Erythroblast (primary cell): ENCODE measurements at regions not wholly inside any gene's neighbourhood (a gene's known extent, or its start where the extent isn't known, plus 50 kb on each side); places are given as distances from the start of the nearest gene placed in this dataset.
A peak's percentile ranks its signal among the peaks of the same experiment; 100 is the strongest.

ENCODE experiments used
- DNase-seq, 2 experiments: peaks; one replicate each; lab custom pipeline; 2025; lab: John Stamatoyannopoulos, UW
- GATA1 ChIP-seq: IDR thresholded peaks from 2 replicates; pipeline ENCODE4 v1.6.1; 2011; ENCODE audit warnings: low read depth, mild to moderate bottlenecking, control low read depth, low read length, moderate library complexity
- POLR2A ChIP-seq: IDR thresholded peaks from 2 replicates; pipeline ENCODE4 v1.6.1; 2011; ENCODE audit warnings: mild to moderate bottlenecking, low read length

DNA sequence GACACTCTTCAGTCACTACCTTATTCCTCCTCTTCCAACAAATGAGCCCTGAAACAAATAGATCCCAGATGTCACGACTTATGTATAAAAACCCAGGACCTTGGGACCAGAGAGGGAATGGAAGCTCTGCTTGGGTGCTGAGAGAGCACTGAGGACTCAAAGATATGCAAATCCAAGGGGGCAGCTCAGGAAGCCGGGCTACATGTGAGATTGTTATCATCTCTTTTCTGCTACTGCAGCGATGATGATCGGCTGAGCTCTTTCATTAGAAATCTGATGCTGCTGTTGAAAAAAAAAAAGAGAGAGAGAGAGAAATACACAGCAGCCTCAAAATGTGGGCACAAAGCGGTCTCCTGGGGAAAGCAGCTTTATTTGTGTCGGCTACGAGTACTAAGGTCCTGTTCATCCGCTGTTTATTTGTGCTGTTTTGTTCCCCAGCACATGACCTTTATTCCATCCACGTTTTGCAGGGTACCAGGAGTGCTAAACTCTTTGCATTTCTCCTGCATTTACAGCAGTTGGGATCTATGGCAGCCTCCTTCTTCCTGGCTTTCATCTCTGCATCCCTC lies 120.2 kb downstream of the TRIM29 start:
- DNase-seq = no peak
- TF ChIP-seq GATA1 = no peak
- no peak for TF ChIP-seq POLR2A

DNA sequence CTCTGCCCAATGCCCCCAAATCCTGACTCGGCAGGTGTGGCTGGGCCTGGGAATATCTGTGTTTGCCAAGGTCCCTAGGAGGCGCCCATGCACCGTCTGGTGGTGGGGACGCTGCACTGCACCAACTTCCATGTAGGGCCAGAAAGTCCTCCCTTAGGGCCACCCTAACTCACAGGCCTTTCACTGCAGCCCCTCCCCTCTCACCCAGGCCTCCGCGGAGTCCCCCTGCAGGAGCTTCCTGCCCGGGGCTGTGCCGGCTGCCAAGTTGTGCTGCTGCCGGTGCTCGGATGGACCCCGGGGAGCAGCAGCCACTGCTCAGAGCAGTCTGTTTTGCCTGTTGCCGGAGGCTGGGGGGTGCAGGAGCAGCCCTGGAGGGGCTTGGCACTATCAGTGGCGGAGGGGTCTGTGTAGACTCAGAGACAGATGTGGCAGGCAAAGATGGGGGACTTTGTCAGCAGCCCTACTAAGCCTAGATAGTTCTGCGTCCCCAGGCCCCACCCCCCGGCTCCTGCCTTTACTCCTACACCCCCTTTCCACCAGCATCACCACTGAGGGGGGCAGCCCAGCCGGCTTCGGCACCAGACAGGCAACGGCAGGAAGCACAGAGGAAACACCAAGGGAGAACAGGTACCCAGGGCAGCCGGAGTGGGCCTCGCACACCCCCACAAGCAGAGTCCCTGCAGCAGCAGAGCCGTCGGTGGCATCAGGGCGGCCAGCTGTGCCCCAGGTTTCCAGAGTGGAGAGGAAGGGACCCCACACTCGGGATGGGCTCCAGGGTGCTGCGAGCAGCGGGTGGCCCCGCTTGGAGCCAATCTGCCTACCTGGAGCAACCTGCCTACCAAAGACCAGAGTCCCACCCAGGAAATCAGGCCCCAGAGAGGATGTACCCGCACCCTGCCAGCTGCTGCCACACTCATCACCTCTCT lies 124.3 kb downstream of the TRIM29 start:
- peak; percentile 8 to 18 for DNase-seq

DNA sequence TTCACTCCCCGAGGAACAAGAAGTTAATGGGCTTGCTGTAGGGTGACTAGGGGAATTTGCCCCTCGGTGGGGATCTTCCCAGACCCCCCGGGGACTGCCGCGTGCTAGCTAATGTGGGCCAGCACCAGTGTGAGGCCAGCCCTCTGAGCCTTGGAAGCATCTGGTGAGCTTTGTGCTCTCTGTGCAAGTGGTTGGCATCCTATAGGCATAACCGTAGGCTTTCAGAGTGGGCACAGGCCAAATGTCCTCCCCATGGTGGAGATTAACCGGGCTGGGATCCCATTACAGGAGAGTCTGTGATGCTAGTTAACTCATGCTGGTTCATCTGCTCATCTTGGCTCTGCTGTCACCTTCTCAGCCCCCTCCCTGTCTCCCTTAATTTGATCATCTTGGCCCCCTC lies 125.7 kb downstream of the TRIM29 start:
- DNase-seq = no peak
- no peak for TF ChIP-seq POLR2A
- TF ChIP-seq GATA1 = no peak

More for the DNA sequence above, 124.3 kb downstream of the TRIM29 start:
- TF ChIP-seq GATA1 = no peak

DNA sequence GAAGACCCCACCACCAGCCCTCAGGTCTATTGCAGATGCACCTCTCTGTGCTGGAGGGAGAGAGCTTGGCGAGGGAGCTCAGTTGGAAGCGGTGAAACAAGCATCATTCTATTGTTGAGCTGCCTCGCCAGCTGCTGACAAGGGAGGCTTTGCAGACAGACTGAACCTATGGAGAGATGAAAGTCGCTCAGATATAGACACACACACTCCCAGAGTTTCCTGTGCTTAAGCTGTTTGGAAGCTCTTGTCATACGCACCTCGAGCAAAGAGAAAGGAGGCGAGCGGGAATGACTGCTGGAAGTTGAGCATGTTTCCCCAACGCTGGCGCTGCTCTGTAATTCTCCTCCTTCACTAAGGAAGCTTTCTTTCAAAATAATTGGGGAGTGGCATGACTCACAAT lies 126.1 kb downstream of the TRIM29 start:
- TF ChIP-seq POLR2A (no peak), GATA1 (no peak)
- DNase-seq = no peak

DNA sequence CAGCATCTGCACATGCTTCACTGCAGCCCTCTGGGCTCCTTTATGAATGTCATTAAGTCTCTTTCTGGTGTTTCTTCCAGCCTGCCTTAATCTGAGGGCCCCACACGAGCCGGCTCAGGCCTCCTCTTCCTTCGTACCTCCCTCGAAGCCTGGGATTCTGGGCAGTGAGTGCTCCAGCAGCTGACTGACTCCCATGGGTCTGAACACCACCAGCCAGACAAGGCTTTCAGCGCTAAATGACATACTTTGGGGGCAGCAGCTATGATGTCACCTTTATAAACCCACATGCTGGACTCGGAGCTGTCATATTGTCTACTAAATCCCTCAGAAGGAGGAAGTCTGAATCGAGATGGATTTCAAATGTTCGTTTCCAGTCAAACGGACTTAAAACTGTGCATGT lies 127.1 kb downstream of the TRIM29 start:
- no peak for DNase-seq
- no peak for TF ChIP-seq POLR2A
- TF ChIP-seq GATA1 = no peak

DNA sequence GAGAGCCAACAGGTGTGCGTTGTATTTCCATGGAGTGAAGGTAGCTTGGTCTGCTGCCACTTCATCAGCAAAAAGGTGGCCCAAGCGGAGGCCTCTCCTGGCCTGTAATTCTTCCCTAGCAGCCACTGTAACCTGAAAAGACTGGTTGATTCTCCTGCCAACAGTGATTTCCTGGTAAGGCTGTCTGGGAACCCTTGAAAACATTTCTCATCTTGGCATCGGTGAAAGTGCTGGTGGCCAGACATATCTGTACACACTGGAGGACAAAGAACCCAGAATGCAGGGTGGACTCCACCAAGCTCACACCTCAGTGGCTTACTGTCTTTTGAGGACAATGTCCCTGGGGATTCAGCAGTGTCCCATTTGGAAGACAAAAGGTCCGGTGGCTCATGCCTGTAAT lies 128.0 kb downstream of the TRIM29 start:
- no peak for TF ChIP-seq GATA1
- no peak for TF ChIP-seq POLR2A
- DNase-seq = no peak

DNA sequence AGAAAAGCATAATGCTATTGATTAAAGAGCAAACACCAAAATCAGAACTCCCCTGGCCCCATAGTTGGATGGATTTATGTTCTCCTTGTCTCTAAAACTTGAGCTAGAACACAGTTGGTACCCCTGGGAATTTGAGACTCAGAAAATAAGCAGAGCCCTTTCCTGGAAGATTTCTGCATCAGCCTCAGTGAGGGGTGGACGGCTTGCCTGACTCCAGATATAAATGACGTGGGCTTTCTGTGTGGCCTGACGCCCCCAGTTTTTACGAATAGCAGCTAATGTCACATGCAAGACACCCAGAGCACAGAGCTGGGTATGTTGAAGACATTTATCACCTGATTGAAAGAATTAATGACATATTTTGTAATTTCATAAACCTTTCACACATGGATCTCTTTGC lies 130.8 kb downstream of the TRIM29 start:
- DNase-seq = no peak
- TF ChIP-seq GATA1 (no peak), POLR2A (no peak)

DNA sequence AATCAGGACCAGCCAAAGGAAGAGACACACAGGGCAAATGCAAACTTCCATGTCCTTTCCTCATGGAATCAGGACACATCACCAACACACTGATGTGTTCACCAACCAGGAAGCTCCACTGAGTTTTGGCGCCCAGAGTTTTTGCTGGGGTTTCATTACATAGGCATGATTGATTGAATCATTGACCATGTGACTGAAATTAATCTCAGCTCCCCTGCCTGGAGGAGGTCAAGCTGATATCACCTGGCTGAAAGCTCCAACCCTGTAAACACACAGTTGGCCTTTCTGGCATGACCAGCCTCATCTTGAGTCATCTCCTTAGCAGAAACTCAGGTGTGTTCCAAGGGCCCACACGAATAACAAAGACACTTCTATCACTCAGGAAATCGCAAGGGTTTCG lies 133.2 kb downstream of the TRIM29 start:
- TF ChIP-seq POLR2A (no peak), GATA1 (no peak)
- no peak for DNase-seq

DNA sequence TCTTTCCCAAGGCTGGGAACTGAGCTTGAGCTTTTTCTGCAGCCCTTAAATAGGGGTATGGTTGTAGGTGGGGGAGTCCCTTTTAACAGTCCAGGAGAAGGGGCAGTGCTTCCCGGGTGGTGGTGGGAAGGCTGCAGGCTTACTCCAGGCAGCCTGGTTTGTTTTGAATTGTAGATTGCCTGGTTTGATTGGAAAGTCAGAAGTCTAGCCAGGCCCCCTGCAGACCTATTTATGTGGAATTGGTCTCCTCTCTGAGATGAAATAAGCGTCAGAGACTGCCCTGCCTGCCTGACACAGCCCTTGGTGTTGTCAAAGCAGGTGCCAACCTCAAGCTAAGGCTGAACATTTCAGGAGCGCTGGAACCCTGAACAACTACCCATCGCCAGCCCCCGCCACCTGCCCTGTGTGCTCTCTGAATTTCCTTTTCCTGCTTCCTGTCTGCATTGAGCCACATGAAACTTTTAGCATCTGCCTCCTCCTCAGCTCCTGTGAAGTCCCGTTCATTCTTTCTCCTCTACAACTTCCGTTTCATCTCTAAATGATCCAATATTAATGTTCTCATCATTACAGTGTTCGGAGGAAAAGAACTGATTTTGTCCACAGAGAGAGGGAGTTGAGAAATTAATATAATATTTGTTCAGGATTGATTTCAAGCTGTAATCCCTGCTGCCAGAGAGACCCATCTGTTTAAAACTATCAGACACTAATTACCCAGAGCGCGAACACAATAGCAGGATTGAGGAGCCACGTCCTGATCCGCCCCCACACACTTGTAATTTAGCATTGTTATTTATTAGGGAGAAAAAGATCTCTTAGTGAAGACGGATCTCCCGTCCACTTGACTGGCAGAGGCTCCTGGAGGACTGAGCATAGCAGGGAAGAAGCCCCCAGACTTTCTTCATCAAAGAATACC lies 136.5 kb downstream of the TRIM29 start:
- no peak for DNase-seq
- TF ChIP-seq POLR2A (no peak), GATA1 (no peak)

DNA sequence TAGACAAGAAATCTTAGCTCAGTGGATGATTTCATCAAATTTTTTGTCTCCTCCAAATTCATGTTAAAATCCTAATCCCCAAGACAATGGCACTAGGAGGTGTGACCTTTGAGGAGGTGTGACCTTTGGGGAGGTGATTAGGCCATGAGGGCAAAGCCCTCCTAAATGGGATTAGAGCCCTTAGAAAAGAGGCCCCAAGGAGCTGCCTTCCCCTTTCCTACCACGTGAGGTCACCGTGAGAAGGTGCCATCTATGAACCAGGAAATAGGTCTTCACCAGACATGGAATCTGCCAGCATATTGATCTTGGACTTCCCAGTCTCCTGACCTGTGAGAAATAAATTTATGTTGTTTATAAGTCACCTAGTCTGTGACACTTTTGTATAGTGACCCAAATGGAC lies 138.7 kb downstream of the TRIM29 start:
- peak in 1 of 2 experiments; percentile 17 for DNase-seq

DNA sequence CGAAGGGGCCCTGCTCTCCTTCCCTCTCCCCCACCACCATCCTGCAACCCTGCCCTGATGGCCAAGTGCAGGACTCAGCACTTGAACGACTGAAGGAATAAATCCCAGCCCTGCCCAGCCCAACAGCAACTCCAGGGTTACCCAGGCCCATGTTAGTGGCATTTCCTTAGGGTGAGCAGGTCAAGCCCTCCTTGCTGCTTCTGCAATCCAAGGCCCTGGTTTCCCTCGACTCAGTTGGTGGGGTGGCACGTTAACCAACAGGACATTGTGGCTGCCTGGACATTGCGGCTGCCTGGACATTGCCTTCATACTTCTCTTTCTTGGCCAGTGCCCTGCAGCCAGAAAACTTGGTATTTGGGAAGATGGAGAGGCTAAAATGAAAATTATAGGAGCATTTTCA lies 141.4 kb downstream of the TRIM29 start:
- no peak for TF ChIP-seq GATA1
- TF ChIP-seq POLR2A = no peak
- DNase-seq = no peak

More for the DNA sequence above, 138.7 kb downstream of the TRIM29 start:
- TF ChIP-seq POLR2A (no peak), GATA1 (no peak)

DNA sequence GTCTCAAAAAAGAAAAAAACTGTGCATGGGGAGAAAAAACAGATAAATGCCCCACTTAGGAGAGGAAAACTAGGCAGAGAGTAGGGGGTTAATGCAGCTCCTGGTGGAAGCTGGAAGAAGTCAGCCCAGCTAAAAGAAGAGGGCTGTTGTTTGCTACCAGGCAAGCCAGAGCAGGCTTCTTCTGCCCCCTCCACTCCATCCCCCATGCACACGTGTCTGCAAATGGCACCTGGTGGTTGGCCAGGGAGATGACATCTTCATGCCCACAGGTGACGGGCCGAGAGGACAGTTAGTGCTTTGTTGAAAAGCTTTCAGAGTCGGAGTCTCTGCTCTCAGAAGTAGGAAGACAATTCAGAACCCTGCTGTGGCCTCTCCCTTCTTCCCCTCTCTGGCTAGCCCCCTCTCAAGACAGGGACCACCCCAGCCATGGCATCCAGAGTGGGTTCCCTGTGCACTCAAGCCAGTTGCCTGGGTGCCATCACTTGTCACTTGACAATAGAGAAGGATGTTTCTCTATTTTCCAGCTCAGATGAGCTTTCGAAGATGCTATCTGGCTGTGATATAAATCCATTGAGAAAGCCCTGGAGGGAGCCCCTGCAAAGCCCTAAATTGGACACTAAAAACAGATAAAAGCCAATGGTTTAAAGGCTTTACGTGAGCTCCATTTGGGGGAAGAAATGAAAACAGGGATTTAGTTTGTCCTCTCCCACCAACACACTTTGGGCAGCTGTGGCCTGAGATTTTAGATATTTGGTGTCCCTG lies 142.0 kb downstream of the TRIM29 start:
- no peak for TF ChIP-seq POLR2A
- TF ChIP-seq GATA1 = no peak
- no peak for DNase-seq

DNA sequence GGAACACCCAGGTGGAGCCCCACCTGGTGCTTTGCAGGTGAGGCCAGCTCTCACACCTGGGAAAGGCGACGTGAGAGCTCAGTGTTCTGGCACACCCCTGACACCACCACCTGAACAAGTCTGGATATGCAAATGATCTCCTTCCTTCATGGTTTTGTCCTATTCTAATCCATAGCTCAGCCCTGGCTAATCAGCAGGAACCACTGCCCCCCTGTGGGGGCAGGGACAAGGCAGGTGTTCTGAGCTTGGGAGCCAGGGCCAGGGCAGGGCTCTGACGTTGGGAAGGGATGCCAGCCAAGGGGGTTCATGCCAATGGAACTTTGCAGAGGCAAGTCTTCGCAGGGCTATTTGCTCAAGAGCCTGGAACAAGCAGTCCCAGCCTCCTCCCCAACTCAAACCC lies 144.2 kb downstream of the TRIM29 start:
- DNase-seq = no peak
- TF ChIP-seq POLR2A (no peak), GATA1 (no peak)
